ENCODE measurements at regions not wholly inside any gene's neighbourhood (a gene's known extent, or its start where the extent isn't known, plus 50 kb on each side); places are given as distances from the start of the nearest gene placed in this dataset.

GRCh38 chr5:2634399-2635176, 116.9 kb downstream of the IRX2 start:
- CTCF ChIA-PET, result no interaction called here
- POLR2A ChIA-PET, result no interaction called here

DNA sequence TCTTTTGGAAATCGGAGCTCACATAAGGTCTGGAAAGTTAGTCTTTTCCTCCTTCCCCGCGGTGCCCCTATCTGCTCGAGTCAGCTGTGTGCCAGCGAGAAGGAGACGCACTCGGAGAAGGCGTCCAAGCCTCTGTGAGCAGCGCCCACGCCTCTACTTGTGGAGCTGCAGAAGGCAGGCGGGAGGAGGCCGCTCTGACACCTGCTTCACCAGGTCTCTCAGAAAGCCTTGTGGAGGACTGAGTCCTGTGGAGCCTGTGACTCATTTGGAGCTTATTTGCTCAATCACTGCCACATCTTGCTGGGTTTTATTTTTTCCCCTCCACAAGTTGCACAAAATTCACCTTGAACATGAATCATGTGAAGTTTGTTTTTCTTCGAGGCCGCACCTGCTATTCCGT, 117.5 kb downstream of the IRX2 start:
- TF ChIP-seq, protein P1, sequence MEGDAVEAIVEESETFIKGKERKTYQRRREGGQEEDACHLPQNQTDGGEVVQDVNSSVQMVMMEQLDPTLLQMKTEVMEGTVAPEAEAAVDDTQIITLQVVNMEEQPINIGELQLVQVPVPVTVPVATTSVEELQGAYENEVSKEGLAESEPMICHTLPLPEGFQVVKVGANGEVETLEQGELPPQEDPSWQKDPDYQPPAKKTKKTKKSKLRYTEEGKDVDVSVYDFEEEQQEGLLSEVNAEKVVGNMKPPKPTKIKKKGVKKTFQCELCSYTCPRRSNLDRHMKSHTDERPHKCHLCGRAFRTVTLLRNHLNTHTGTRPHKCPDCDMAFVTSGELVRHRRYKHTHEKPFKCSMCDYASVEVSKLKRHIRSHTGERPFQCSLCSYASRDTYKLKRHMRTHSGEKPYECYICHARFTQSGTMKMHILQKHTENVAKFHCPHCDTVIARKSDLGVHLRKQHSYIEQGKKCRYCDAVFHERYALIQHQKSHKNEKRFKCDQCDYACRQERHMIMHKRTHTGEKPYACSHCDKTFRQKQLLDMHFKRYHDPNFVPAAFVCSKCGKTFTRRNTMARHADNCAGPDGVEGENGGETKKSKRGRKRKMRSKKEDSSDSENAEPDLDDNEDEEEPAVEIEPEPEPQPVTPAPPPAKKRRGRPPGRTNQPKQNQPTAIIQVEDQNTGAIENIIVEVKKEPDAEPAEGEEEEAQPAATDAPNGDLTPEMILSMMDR (IDR thresholded peaks at IDR 0.05; ENCODE audit: insufficient read depth, low read length, missing control alignments), result no peak
- ChIA-PET POLR2A (no interaction called here), CTCF (no interaction called here)
- H3K4me3 ChIP-seq (ENCODE audit: low read depth, low read length), result no peak overlapping the region
- no peak for DNase-seq (ENCODE audit: low read depth, low spot score)

More at GRCh38 chr5:2634399-2635176, 116.9 kb downstream of the IRX2 start:
- H3K4me3 ChIP-seq (ENCODE audit: low read depth, low read length), result no peak overlapping the region
- TF ChIP-seq, protein P1 (IDR thresholded peaks at IDR 0.05; ENCODE audit: insufficient read depth, low read length, missing control alignments), result no peak
- no peak for DNase-seq (ENCODE audit: low read depth, low spot score)

- POLR2A ChIA-PET, result no interaction called here
- CTCF ChIA-PET, result no interaction called here
- TF ChIP-seq, protein P1 (IDR thresholded peaks at IDR 0.05; ENCODE audit: insufficient read depth, low read length, missing control alignments), result no peak
- no peak overlapping the region for H3K4me3 ChIP-seq (ENCODE audit: low read depth, low read length)
- no peak for DNase-seq (ENCODE audit: low read depth, low spot score)
These were observed 119.7 kb downstream of the IRX2 start for GRCh38 chr5:2631758-2632157.

DNA sequence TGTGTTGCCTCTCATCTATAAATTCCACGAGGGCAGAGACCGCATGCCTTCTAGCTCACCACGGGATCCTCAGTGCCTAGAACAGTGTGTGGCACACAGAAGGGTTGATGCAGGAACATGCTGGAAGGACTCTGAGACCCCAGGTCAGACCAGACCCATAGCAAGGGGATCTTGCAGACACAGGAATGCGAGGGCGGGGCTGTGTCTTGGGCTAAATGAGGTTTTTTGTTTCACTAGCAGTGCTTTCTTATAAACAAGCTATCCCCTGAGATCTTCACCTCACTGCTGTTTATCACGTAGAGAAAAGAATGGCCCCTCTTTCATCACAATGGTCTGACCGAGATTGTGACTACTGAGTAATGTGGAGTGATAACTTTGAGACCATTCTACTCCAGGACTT, 122.4 kb downstream of the IRX2 start:
- ChIA-PET POLR2A (no interaction called here), CTCF (no interaction called here)
- TF ChIP-seq, protein P1 (IDR thresholded peaks at IDR 0.05; ENCODE audit: insufficient read depth, low read length, missing control alignments), result no peak
- DNase-seq (ENCODE audit: low read depth, low spot score), result no peak
- no peak overlapping the region for H3K4me3 ChIP-seq (ENCODE audit: low read depth, low read length)

DNA sequence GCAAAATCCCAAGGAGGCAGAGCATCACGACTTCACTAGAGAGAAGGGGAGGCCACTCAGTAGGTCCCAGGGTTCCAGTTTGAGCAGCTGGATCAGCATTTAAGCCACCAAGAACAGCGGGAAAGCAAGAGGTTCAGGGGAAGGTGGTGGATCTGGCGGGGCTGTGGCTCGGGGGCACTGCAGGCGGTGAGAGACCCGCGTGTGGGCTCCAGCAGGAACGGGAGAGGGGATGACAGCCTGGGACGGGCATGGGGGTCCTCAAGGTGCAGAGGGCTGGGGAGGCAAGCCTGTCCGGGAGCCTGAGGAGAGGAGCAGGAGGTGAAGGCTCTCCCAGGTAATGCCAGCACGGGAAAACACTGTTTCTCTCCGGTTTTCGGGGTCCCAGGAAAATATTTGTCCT, 123.6 kb downstream of the IRX2 start:
- CTCF ChIA-PET, result no interaction called here
- no peak for DNase-seq (ENCODE audit: low read depth, low spot score)
- H3K4me3 ChIP-seq (ENCODE audit: low read depth, low read length), result no peak overlapping the region
- TF ChIP-seq, protein P1 (IDR thresholded peaks at IDR 0.05; ENCODE audit: insufficient read depth, low read length, missing control alignments), result no peak
- POLR2A ChIA-PET, result no interaction called here

- POLR2A ChIA-PET, result no interaction called here
- TF ChIP-seq, protein P1 (IDR thresholded peaks at IDR 0.05; ENCODE audit: insufficient read depth, low read length, missing control alignments), result no peak
- H3K4me3 ChIP-seq (ENCODE audit: low read depth, low read length), result no peak overlapping the region
- DNase-seq (ENCODE audit: low read depth, low spot score), result no peak
- CTCF ChIA-PET, result no interaction called here
These were observed 124.9 kb downstream of the IRX2 start for GRCh38 chr5:2626572-2626971.
